NCI-H2196 treated with DMSO at 0.1 percent for 48 hours (cell line): ENCODE measurements at regions not wholly inside any gene's neighbourhood (a gene's known extent, or its start where the extent isn't known, plus 50 kb on each side); places are given as distances from the start of the nearest gene placed in this dataset.

ENCODE experiments used
- DNase-seq: peaks from one replicate; lab custom pipeline; 2025; ENCODE audit not compliant: unreplicated experiment; lab: John Stamatoyannopoulos, UW

GRCh38 chr20:48257833-48258232 is 472.6 kb upstream of the SULF2 start:
- DNase-seq: no peak

GRCh38 chr20:48247961-48248360 is 462.7 kb upstream of the SULF2 start:
- DNase-seq: no peak

GRCh38 chr20:48246061-48246790 is 460.9 kb upstream of the SULF2 start:
- DNase-seq: no peak

GRCh38 chr20:48242623-48243022 is 457.3 kb upstream of the SULF2 start:
- no peak for DNase-seq

- DNase-seq: no peak
Observed at GRCh38 chr20:48241482-48241881, 456.2 kb upstream of the SULF2 start.

GRCh38 chr20:48238781-48239180 is 453.5 kb upstream of the SULF2 start:
- DNase-seq: no peak

GRCh38 chr20:48238326-48238725 is 453.0 kb upstream of the SULF2 start:
- no peak for DNase-seq

GRCh38 chr20:48236000-48236970 is 451.0 kb upstream of the SULF2 start:
- no peak for DNase-seq

GRCh38 chr20:48234951-48235350 is 449.7 kb upstream of the SULF2 start:
- DNase-seq: no peak

- DNase-seq: no peak
Observed at GRCh38 chr20:48231253-48231930, 446.1 kb upstream of the SULF2 start.

GRCh38 chr20:48230216-48230615 is 444.9 kb upstream of the SULF2 start:
- no peak for DNase-seq

GRCh38 chr20:48227381-48227780 is 442.1 kb upstream of the SULF2 start:
- no peak for DNase-seq

- DNase-seq: no peak
Observed at GRCh38 chr20:48226642-48227041, 441.4 kb upstream of the SULF2 start.

GRCh38 chr20:48224533-48225050 is 439.3 kb upstream of the SULF2 start:
- DNase-seq: no peak

- DNase-seq: no peak
Observed at GRCh38 chr20:48223715-48224114, 438.4 kb upstream of the SULF2 start.

GRCh38 chr20:48222595-48223180 is 437.4 kb upstream of the SULF2 start:
- no peak for DNase-seq

GRCh38 chr20:48220033-48220633 is 434.9 kb upstream of the SULF2 start:
- DNase-seq: no peak

GRCh38 chr20:48219306-48219705 is 434.0 kb upstream of the SULF2 start:
- DNase-seq: no peak

- DNase-seq: no peak
Observed at GRCh38 chr20:48217190-48217589, 431.9 kb upstream of the SULF2 start.

- no peak for DNase-seq
Observed at GRCh38 chr20:48215536-48215935, 430.3 kb upstream of the SULF2 start.

GRCh38 chr20:48214601-48215000 is 429.3 kb upstream of the SULF2 start:
- DNase-seq: no peak
